HG02970 (cell line): ENCODE measurements at regions not wholly inside any gene's neighbourhood (a gene's known extent, or its start where the extent isn't known, plus 50 kb on each side); places are given as distances from the start of the nearest gene placed in this dataset.

Source experiments
- ATAC-seq: cut with Tn5 transposase; IDR thresholded peaks from one replicate; pipeline ENCODE4 v1.9.1; 2021; ENCODE audit warnings: mild to moderate bottlenecking, moderate library complexity, moderate number of reproducible peaks; ENCODE audit not compliant: unreplicated experiment, low FRiP score

- ATAC-seq = no peak
Observed at GRCh38 chr14:89635615-89636014, 218.6 kb upstream of the FOXN3 start.

- no peak for ATAC-seq
Observed at GRCh38 chr14:89634037-89634436, 217.0 kb upstream of the FOXN3 start.

DNA sequence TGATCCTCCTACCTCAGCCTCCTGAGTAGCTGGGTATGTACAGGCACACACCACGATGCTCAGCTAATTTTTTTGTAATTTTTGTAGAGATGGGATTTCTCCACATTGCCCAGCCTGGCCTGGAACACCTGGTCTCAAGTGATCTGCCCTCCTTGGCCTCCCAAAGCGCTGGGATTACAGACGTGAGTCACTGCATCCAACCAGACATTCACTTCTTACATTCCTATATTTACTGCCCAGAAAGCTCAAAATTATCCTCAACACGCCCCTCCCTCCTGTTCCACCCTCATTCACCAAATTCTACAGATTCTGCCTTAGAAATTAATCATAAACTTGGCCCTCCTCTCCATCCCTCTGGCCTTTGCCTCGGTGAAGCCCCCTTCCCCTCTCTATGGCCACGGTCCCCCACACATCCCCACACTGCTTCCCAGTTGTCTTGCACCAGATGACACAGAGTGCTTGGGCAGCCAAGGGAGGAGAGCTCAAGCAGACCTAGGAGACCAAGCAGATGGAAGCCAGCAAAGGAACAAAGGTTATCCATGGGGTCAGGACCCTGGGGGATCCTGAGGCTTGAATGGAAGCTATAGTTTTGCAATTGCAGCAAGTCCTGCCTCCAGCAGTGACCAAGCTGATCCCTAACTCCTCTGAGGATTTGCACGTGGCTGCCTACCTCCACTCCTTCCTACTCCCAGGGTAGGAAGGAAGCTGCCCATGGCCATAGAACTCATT, 213.2 kb upstream of the FOXN3 start:
- no peak for ATAC-seq

GRCh38 chr14:89629383-89629782, 212.3 kb upstream of the FOXN3 start:
- no peak for ATAC-seq

DNA sequence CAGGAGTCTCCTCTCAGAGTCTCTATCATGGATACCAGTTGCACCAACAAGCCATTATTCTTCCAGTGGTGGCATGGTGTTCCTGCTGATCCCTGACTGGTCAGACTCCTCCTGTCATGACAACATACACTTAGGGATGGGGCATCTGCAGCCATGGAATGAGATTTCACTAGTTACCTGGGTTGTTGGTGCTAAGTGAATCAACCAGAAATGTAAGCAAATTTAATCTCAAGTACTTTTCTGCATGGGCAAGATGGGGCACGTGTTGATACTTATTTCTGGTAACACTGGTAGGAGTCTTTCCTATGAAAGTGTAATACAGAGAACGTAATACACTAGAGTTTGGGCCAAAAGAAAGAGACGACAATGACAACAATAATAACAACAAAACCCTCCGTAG, 211.5 kb upstream of the FOXN3 start:
- no peak for ATAC-seq

- no peak for ATAC-seq
Observed at GRCh38 chr14:89626233-89626806, 209.3 kb upstream of the FOXN3 start.

DNA sequence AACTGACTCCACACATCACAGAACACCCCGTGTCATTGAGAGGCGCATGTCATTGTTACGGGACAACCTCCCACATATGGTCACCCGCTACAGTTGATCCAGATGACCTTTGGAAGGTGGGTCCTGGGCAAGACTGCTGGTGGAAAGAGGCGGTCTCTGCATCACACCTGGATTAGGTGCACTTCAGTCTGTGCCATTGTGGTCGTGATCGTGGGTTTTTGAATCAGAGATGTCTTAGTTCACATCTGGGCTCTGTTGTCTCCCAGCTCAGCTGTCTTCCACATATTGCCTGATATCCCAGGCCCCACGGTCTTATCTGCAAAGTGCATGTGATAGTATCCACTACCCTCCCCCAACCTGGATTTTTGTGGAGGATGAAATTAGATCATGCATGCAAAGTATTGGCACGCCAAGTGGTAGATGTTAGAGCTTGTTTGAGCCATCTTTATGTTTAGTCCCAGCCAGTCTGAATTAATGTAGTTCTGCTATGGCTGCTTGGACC, 208.7 kb upstream of the FOXN3 start:
- no peak for ATAC-seq

- ATAC-seq = no peak
Observed at GRCh38 chr14:89625244-89625713, 208.2 kb upstream of the FOXN3 start.

GRCh38 chr14:89624500-89625156, 207.6 kb upstream of the FOXN3 start:
- ATAC-seq = no peak

- no peak for ATAC-seq
Observed at GRCh38 chr14:89621791-89622638, 205.0 kb upstream of the FOXN3 start.

GRCh38 chr14:89621009-89621421, 204.0 kb upstream of the FOXN3 start:
- ATAC-seq = no peak

DNA sequence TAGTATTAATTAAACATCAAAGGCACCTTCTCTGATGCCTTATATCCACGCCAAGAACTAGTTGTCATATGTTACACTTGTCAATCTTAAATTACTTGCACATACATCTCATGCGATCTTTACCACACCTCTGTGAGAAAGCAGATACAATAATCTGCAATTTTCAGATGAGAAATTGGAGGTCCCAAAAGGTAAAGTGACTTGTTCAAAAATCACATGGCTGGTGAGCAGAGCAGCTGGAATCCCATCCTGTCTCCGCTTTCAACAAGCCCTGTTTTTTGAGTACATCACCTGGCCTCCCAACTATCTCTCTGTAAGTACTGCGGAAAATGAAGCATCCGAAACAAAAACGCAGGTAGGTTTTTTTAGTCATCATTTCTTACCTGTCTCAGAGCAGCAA, 203.4 kb upstream of the FOXN3 start:
- ATAC-seq = no peak

DNA sequence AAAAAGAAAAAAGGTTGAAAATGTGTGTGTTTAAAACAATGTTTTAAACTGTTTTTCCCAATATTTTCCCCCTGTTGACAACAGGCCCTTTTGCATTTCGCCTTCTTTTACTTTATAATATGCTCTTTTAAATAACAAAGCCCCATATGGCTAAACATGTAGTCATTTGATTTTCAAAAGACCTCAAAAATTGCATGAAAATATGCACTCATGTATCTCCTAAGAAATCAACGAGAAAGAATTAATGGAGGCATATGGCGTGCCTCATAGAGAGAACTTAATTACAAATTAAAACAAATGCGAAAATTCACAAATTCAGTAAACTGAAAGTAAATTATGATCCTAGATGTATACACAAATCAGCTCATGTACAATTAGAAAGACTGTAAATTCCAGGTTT, 202.6 kb upstream of the FOXN3 start:
- no peak for ATAC-seq

- ATAC-seq = peak; percentile 58
Observed at GRCh38 chr14:89618811-89619551, 201.9 kb upstream of the FOXN3 start.

- ATAC-seq = no peak
Observed at GRCh38 chr14:89618330-89618708, 201.3 kb upstream of the FOXN3 start.

- ATAC-seq = no peak
Observed at GRCh38 chr14:89617481-89618329, 200.7 kb upstream of the FOXN3 start.

GRCh38 chr14:89616852-89617341, 199.9 kb upstream of the FOXN3 start:
- ATAC-seq = peak; percentile 42

DNA sequence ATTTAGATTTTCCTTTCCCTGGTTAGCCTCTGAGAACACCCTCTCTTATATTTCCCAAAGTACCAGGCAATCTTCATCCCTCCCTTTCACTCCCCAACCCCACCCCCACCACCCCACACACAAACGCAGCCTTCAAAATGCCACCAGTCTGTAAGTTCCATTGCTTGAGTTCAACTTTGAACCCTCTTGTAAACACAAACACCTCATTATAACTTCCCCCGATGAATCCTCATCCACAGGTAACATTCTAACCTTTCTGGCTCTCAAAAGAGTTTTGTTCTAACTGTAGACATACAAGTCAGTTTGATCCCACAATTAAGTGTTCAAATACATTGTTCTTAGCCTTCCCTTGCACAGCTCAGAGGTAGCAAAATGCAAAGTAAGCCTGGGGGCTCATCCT, 199.4 kb upstream of the FOXN3 start:
- no peak for ATAC-seq

- ATAC-seq = no peak
Observed at GRCh38 chr14:89615421-89615820, 198.4 kb upstream of the FOXN3 start.
